IMR-90 (cell line): ENCODE measurements at regions not wholly inside any gene's neighbourhood (a gene's known extent, or its start where the extent isn't known, plus 50 kb on each side); places are given as distances from the start of the nearest gene placed in this dataset.

Experiments used
- ATAC-seq: fragments of 200-7000 bp; cut with Tn5 transposase; 2 replicates; pipeline ENCODE4 v1.9.1; 2020; ENCODE audit warnings: low read depth, mild to moderate bottlenecking, moderate library complexity
- BruUV-seq: library from RNA; stranded (reverse); fragments of 400-500 nt; replicated peaks from 2 replicates; lab custom pipeline; 2021; lab: Mats Ljungman, UMichigan
- CTCF ChIA-PET: fragments of 300-600 bp; formaldehyde crosslinking; extraction: SDS; loops from one replicate; lab custom pipeline; 2021; ENCODE audit warnings: antibody characterized with exemption; lab: Yijun Ruan, JAX
- POLR2A ChIA-PET: fragments of 300-600 bp; sonication (Branson Sonifier 250); formaldehyde crosslinking; loops from one replicate; lab custom pipeline; 2022; ENCODE audit warnings: antibody characterized with exemption; ENCODE audit not compliant: unreplicated experiment; lab: Charles Lee
- DNase-seq: peaks from one replicate; pipeline ENCODE4 v3.0.0; 2013
- H2AFZ ChIP-seq: replicated peaks from 2 replicates; pipeline ENCODE3; 2013; ENCODE audit warnings: low read length, mild to moderate bottlenecking; ENCODE audit not compliant: poor library complexity
- H2AK5ac ChIP-seq: 2 replicates; pipeline ENCODE4 v1.6.1; 2013; ENCODE audit warnings: low read depth, low read length, inconsistent platforms
- H2AK9ac ChIP-seq: replicated peaks from 2 replicates; pipeline ENCODE3; 2013; ENCODE audit warnings: mild to moderate bottlenecking, low read depth, low read length, moderate library complexity; ENCODE audit not compliant: poor library complexity
- H2BK120ac ChIP-seq: 2 replicates; pipeline ENCODE4 v1.6.1; 2013; ENCODE audit warnings: low read depth, low read length, inconsistent platforms
- H2BK15ac ChIP-seq: 3 replicates; pipeline ENCODE4 v1.6.1; 2013; ENCODE audit warnings: low read depth, low read length, inconsistent platforms
- H2BK20ac ChIP-seq: 2 replicates; pipeline ENCODE4 v1.6.1; 2013; ENCODE audit warnings: low read depth, mild to moderate bottlenecking, inconsistent platforms, low read length, moderate library complexity
- H2BK5ac ChIP-seq: 2 replicates; pipeline ENCODE4 v1.6.1; 2013; ENCODE audit warnings: mild to moderate bottlenecking, low read depth, low read length, inconsistent platforms; ENCODE audit not compliant: poor library complexity, severe bottlenecking
- H3K14ac ChIP-seq: replicated peaks from 2 replicates; pipeline ENCODE4 v1.6.1; 2013; ENCODE audit warnings: low read depth, low read length, inconsistent platforms
- H3K18ac ChIP-seq: 2 replicates; pipeline ENCODE4 v1.6.1; 2013; ENCODE audit warnings: low read depth, low read length, control low read depth
- H3K23ac ChIP-seq: 2 replicates; pipeline ENCODE4 v1.6.1; 2013; ENCODE audit warnings: low read depth, low read length, inconsistent platforms
- H3K27ac ChIP-seq: 2 replicates; pipeline ENCODE4 v1.5.1; 2013; ENCODE audit warnings: mild to moderate bottlenecking, control low read depth, low read length; ENCODE audit not compliant: insufficient read depth
- H3K27me3 ChIP-seq: 2 replicates; pipeline ENCODE4 v1.6.1; 2013; ENCODE audit warnings: low read length; ENCODE audit not compliant: control insufficient read depth, insufficient read depth
- H3K36me3 ChIP-seq: 2 replicates; pipeline ENCODE4 v1.6.1; 2013; ENCODE audit warnings: low read length, mixed read lengths; ENCODE audit not compliant: control insufficient read depth, insufficient read depth
- H3K4ac ChIP-seq: 2 replicates; pipeline ENCODE4 v1.6.1; 2013; ENCODE audit warnings: low read depth, low read length, inconsistent platforms
- H3K4me1 ChIP-seq: 2 replicates; pipeline ENCODE4 v1.6.1; 2013; ENCODE audit warnings: low read length, mixed read lengths; ENCODE audit not compliant: control insufficient read depth, insufficient read depth
- H3K4me2 ChIP-seq: 2 replicates; pipeline ENCODE4 v1.6.1; 2013; ENCODE audit warnings: low read depth, mild to moderate bottlenecking, control low read depth, low read length, moderate library complexity
- H3K4me3 ChIP-seq: 2 replicates; pipeline ENCODE4 v1.5.1; 2013; ENCODE audit warnings: low read depth, mild to moderate bottlenecking, control low read depth, low read length, moderate library complexity; ENCODE audit not compliant: insufficient read depth
- H3K56ac ChIP-seq: 2 replicates; pipeline ENCODE4 v1.6.1; 2013; ENCODE audit warnings: low read length, inconsistent platforms; ENCODE audit not compliant: insufficient read depth; ENCODE audit errors: extremely low read depth
- H3K79me1 ChIP-seq, 2 experiments: 2 replicates each; pipeline ENCODE4 v1.6.1; 2013; ENCODE audit warnings: low read length in 2 of 2, inconsistent platforms in 1 of 2, low read depth in 1 of 2
- H3K9ac ChIP-seq: 2 replicates; pipeline ENCODE4 v1.6.1; 2013; ENCODE audit warnings: low read depth, low read length, control low read depth
- H3K9me1 ChIP-seq: 2 replicates; pipeline ENCODE4 v1.6.1; 2013; ENCODE audit warnings: low read length, inconsistent platforms; ENCODE audit not compliant: insufficient read depth
- H3K9me3 ChIP-seq: 2 replicates; pipeline ENCODE4 v1.6.1; 2013; ENCODE audit warnings: low read length; ENCODE audit not compliant: control insufficient read depth, insufficient read depth
- H4K20me1 ChIP-seq: 2 replicates; pipeline ENCODE4 v1.6.1; 2013; ENCODE audit warnings: low read length, inconsistent platforms; ENCODE audit not compliant: insufficient read depth
- H4K5ac ChIP-seq: 2 replicates; pipeline ENCODE4 v1.6.1; 2013; ENCODE audit warnings: mild to moderate bottlenecking, low read depth, low read length, control low read depth
- H4K8ac ChIP-seq, 2 experiments: 2 replicates each; pipeline ENCODE4 v1.6.1; 2013; ENCODE audit warnings: low read depth in 2 of 2, low read length in 2 of 2, control low read depth in 1 of 2, inconsistent platforms in 1 of 2
- H4K91ac ChIP-seq: 2 replicates; pipeline ENCODE4 v1.6.1; 2013; ENCODE audit warnings: low read depth, low read length, inconsistent platforms; ENCODE audit not compliant: insufficient read depth
- BHLHE40 ChIP-seq: fragments of 150-350 bp; IDR thresholded peaks from 2 replicates; pipeline ENCODE4 v1.6.1; 2016; ENCODE audit warnings: mild to moderate bottlenecking, low read depth, low read length
- CHD1 ChIP-seq: IDR thresholded peaks from 2 replicates; pipeline ENCODE4 v1.6.1; 2012; ENCODE audit warnings: low read depth, low read length, improper control_type of control experiment
- MAZ ChIP-seq: IDR thresholded peaks from 2 replicates; pipeline ENCODE4 v1.6.1; 2012; ENCODE audit warnings: low read depth, mild to moderate bottlenecking, low read length, improper control_type of control experiment, moderate library complexity, borderline replicate concordance
- NFE2L2 ChIP-seq: fragments of 150-350 bp; IDR thresholded peaks from 2 replicates; pipeline ENCODE4 v1.6.1; 2016; ENCODE audit warnings: low read depth, mild to moderate bottlenecking, low read length
- POLR2A ChIP-seq: IDR thresholded peaks from 2 replicates; pipeline ENCODE4 v1.6.1; 2012; ENCODE audit warnings: mild to moderate bottlenecking, low read depth, low read length
- RAD21 ChIP-seq: IDR thresholded peaks from 2 replicates; pipeline ENCODE4 v1.6.1; 2012; ENCODE audit warnings: low read length, improper control_type of control experiment
- RFX5 ChIP-seq: IDR thresholded peaks from 2 replicates; pipeline ENCODE4 v1.8.0; 2012; ENCODE audit warnings: low read depth, mild to moderate bottlenecking, low read length, moderate library complexity
- SMC3 ChIP-seq: fragments of 150-350 bp; IDR thresholded peaks from 2 replicates; pipeline ENCODE4 v1.6.1; 2016; ENCODE audit warnings: low read depth, mild to moderate bottlenecking, antibody characterized with exemption, low read length, moderate library complexity
- USF2 ChIP-seq: fragments of 150-350 bp; IDR thresholded peaks from 2 replicates; pipeline ENCODE4 v1.6.1; 2017; ENCODE audit warnings: mild to moderate bottlenecking, antibody characterized with exemption, low read length, low read depth
- WGBS, 2 experiments: methylation state at CpG; one replicate each; pipeline versions ENCODE4 v1.1.5 to v1.1.7; 2013; ENCODE audit warnings: missing lambda C conversion rate in 2 of 2; ENCODE audit not compliant: insufficient read length in 1 of 2; ENCODE audit errors: extremely low coverage in 2 of 2; 5-methylcytosine and 5-hydroxymethylcytosine counted together
- dilution Hi-C: fragments of 300-500 bp; cut with HindIII; formaldehyde crosslinking; loops from one replicate; pipeline ENCODE4 v1.14.3; 2018; ENCODE audit warnings: low sequenced_read_pairs; ENCODE audit not compliant: unreplicated experiment
- in situ Hi-C: fragments of 300-500 bp; cut with MboI; formaldehyde crosslinking; loops from 3 replicates; pipeline ENCODE4 v1.14.3; 2019; ENCODE audit warnings: low sequenced_read_pairs, inconsistent platforms, mixed read lengths
- intact Hi-C: fragments of 100-400 bp; cut with micrococcal nuclease; formaldehyde crosslinking; loops from 2 replicates; pipeline ENCODE4 v1.10.0; 2022
- TF ChIP-seq, protein P1 (sequence below): conservative IDR thresholded peaks from 2 replicates; pipeline ENCODE4 v1.5.1; 2012; ENCODE audit warnings: mild to moderate bottlenecking, low read depth, low read length, improper control_type of control experiment

DNA sequence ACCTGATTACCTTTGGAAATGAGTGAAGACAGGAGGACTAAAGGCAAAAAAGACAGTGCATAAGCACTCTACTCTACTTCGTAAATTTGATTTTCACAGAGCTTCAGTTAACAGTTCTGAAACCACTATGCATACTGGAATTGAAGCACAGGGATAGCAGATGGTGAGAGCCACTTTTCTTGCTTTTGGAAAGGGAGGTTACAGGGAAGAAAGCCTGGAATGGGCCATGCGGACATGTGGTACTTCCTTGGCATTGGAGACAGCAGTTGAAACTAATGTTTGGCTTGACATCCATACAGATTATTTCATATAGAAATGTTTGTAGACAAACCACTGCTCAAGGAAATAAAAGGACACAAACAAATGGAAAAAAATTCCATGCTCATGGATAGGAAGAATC, 585.6 kb upstream of the RAB6C start:
- Histone ChIP-seq H3K4me3 (no peak overlapping the region), H3K23ac (no peak overlapping the region), H4K8ac (no peak overlapping the region), H2AK9ac (no peak overlapping the region), H4K20me1 (no peaks in the 10 kb centered on the region), H4K5ac (no peak overlapping the region), H2BK20ac (no peak overlapping the region), H3K27ac (no peak overlapping the region), H3K79me1 (no peaks in the 10 kb centered on the region), H3K9ac (no peak overlapping the region), H3K4me2 (no peak overlapping the region), H3K9me3 (0 out of 2 replicates have a peak, but pooled peaks cover 2% of the 10 kb centered on the region), H2AFZ (no peak overlapping the region), H4K91ac (no peak overlapping the region), H3K4ac (no peak overlapping the region), H3K18ac (no peak overlapping the region), H2AK5ac (no peak overlapping the region), H2BK15ac (no peak overlapping the region), H2BK5ac (no peak overlapping the region), H3K14ac (no peak overlapping the region), H3K56ac (no peak overlapping the region), H3K4me1 (no peaks in the 10 kb centered on the region), H3K9me1 (no peaks in the 10 kb centered on the region), H3K36me3 (no peaks in the 10 kb centered on the region), H2BK120ac (no peak overlapping the region), H3K27me3 (no peaks in the 10 kb centered on the region)
- no peak for ATAC-seq
- intact Hi-C loops, result no loop called here
- in situ Hi-C loops, result no loop called here
- TF ChIP-seq RAD21 (no peak), SMC3 (no peak), NFE2L2 (no peak), POLR2A (no peak), USF2 (no peak), MAZ (no peak), BHLHE40 (no peak), CHD1 (no peak), RFX5 (no peak)
- TF ChIP-seq, protein P1, sequence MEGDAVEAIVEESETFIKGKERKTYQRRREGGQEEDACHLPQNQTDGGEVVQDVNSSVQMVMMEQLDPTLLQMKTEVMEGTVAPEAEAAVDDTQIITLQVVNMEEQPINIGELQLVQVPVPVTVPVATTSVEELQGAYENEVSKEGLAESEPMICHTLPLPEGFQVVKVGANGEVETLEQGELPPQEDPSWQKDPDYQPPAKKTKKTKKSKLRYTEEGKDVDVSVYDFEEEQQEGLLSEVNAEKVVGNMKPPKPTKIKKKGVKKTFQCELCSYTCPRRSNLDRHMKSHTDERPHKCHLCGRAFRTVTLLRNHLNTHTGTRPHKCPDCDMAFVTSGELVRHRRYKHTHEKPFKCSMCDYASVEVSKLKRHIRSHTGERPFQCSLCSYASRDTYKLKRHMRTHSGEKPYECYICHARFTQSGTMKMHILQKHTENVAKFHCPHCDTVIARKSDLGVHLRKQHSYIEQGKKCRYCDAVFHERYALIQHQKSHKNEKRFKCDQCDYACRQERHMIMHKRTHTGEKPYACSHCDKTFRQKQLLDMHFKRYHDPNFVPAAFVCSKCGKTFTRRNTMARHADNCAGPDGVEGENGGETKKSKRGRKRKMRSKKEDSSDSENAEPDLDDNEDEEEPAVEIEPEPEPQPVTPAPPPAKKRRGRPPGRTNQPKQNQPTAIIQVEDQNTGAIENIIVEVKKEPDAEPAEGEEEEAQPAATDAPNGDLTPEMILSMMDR, result no peak
- ChIA-PET POLR2A (no interaction called here), CTCF (no interaction called here)
- WGBS, 2 experiments, result no CpG with 5 or more reads among the region's 2 CpGs
- dilution Hi-C loops, result no loop called here
- no peak for DNase-seq
- no TSS peak for BruUV-seq
